ENCODE measurements at regions not wholly inside any gene's neighbourhood (a gene's known extent, or its start where the extent isn't known, plus 50 kb on each side); places are given as distances from the start of the nearest gene placed in this dataset.

GRCh38 chr4:67412153-67412712 lies 133.1 kb downstream of the CENPC start (continued):
- TF ChIP-seq ZNF280B (CRISPR knock-in tag; IDR thresholded peaks at IDR 0.05; ENCODE audit: borderline replicate concordance) (0 out of 2 replicates have a peak, but pooled peaks have one; percentile 36), MED1 (CRISPR knock-in tag; IDR thresholded peaks at IDR 0.05) (0 out of 2 replicates have a peak, but pooled peaks have one; percentile 12), ZNF556 (CRISPR knock-in tag; IDR thresholded peaks at IDR 0.05; ENCODE audit: borderline replicate concordance) (0 out of 2 replicates have a peak, but pooled peaks have one; percentile 8), ETV5 (CRISPR knock-in tag; IDR thresholded peaks at IDR 0.05; ENCODE audit: borderline replicate concordance) (peak; percentile 18; the same call in 1 of the 2 replicates), GATAD2A (CRISPR knock-in tag; IDR thresholded peaks at IDR 0.05) (peak; percentile 30; the same call in 1 of the 2 replicates), ZNF264 (CRISPR knock-in tag; IDR thresholded peaks at IDR 0.05) (0 out of 2 replicates have a peak, but pooled peaks have one; percentile 31), ZNF317 (CRISPR knock-in tag; IDR thresholded peaks at IDR 0.05) (0 out of 2 replicates have a peak, but pooled peaks have one; percentile 55), ZBTB7A (CRISPR knock-in tag; IDR thresholded peaks at IDR 0.05) (0 out of 2 replicates have a peak, but pooled peaks have one; percentile 24), ZSCAN25 (CRISPR knock-in tag; IDR thresholded peaks at IDR 0.05) (peak; percentile 44; the same call in 1 of the 2 replicates), POGZ (CRISPR knock-in tag; IDR thresholded peaks at IDR 0.05) (peak; percentile 58; the same call in 1 of the 2 replicates), ZNF644 (CRISPR knock-in tag; IDR thresholded peaks at IDR 0.05; ENCODE audit: low read depth) (peak; percentile 44; the same call in 1 of the 2 replicates), SALL1 (CRISPR knock-in tag; IDR thresholded peaks at IDR 0.05) (peak; percentile 58; the same call in 1 of the 2 replicates), GZF1 (CRISPR knock-in tag; IDR thresholded peaks at IDR 0.05) (peak; percentile 54; the same call in 1 of the 2 replicates), YY1 (IDR thresholded peaks at IDR 0.05; ENCODE audit: insufficient read depth, insufficient replicate concordance, low read depth, low read length) (peak; percentile 43), ZNF543 (CRISPR knock-in tag; IDR thresholded peaks at IDR 0.05) (0 out of 2 replicates have a peak, but pooled peaks have one; percentile 24), GABPB1 (CRISPR knock-in tag; IDR thresholded peaks at IDR 0.05) (peak; percentile 44)
- TF ChIP-seq, protein P1, sequence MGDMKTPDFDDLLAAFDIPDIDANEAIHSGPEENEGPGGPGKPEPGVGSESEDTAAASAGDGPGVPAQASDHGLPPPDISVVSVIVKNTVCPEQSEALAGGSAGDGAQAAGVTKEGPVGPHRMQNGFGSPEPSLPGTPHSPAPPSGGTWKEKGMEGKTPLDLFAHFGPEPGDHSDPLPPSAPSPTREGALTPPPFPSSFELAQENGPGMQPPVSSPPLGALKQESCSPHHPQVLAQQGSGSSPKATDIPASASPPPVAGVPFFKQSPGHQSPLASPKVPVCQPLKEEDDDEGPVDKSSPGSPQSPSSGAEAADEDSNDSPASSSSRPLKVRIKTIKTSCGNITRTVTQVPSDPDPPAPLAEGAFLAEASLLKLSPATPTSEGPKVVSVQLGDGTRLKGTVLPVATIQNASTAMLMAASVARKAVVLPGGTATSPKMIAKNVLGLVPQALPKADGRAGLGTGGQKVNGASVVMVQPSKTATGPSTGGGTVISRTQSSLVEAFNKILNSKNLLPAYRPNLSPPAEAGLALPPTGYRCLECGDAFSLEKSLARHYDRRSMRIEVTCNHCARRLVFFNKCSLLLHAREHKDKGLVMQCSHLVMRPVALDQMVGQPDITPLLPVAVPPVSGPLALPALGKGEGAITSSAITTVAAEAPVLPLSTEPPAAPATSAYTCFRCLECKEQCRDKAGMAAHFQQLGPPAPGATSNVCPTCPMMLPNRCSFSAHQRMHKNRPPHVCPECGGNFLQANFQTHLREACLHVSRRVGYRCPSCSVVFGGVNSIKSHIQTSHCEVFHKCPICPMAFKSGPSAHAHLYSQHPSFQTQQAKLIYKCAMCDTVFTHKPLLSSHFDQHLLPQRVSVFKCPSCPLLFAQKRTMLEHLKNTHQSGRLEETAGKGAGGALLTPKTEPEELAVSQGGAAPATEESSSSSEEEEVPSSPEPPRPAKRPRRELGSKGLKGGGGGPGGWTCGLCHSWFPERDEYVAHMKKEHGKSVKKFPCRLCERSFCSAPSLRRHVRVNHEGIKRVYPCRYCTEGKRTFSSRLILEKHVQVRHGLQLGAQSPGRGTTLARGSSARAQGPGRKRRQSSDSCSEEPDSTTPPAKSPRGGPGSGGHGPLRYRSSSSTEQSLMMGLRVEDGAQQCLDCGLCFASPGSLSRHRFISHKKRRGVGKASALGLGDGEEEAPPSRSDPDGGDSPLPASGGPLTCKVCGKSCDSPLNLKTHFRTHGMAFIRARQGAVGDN (CRISPR knock-in tag; IDR thresholded peaks at IDR 0.05): peak; percentile 63
- TF ChIP-seq, protein P2, sequence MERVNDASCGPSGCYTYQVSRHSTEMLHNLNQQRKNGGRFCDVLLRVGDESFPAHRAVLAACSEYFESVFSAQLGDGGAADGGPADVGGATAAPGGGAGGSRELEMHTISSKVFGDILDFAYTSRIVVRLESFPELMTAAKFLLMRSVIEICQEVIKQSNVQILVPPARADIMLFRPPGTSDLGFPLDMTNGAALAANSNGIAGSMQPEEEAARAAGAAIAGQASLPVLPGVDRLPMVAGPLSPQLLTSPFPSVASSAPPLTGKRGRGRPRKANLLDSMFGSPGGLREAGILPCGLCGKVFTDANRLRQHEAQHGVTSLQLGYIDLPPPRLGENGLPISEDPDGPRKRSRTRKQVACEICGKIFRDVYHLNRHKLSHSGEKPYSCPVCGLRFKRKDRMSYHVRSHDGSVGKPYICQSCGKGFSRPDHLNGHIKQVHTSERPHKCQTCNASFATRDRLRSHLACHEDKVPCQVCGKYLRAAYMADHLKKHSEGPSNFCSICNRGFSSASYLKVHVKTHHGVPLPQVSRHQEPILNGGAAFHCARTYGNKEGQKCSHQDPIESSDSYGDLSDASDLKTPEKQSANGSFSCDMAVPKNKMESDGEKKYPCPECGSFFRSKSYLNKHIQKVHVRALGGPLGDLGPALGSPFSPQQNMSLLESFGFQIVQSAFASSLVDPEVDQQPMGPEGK (CRISPR knock-in tag; IDR thresholded peaks at IDR 0.05): peak; percentile 68; the same call in 1 of the 2 replicates
- TF ChIP-seq, protein P3, sequence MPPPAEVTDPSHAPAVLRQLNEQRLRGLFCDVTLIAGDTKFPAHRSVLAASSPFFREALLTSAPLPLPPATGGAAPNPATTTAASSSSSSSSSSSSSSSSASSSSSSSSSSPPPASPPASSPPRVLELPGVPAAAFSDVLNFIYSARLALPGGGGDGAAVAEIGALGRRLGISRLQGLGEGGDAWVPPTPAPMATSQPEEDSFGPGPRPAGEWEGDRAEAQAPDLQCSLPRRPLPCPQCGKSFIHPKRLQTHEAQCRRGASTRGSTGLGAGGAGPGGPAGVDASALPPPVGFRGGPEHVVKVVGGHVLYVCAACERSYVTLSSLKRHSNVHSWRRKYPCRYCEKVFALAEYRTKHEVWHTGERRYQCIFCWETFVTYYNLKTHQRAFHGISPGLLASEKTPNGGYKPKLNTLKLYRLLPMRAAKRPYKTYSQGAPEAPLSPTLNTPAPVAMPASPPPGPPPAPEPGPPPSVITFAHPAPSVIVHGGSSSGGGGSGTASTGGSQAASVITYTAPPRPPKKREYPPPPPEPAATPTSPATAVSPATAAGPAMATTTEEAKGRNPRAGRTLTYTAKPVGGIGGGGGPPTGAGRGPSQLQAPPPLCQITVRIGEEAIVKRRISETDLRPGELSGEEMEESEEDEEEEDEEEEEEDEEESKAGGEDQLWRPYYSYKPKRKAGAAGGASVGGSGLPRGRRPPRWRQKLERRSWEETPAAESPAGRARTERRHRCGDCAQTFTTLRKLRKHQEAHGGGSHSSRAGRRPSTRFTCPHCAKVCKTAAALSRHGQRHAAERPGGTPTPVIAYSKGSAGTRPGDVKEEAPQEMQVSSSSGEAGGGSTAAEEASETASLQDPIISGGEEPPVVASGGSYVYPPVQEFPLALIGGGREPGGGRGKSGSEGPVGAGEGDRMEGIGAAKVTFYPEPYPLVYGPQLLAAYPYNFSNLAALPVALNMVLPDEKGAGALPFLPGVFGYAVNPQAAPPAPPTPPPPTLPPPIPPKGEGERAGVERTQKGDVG (CRISPR knock-in tag; IDR thresholded peaks at IDR 0.05; ENCODE audit: borderline replicate concordance): 0 out of 2 replicates have a peak, but pooled peaks have one; percentile 39

Data from HepG2 (cell line).